Jurkat, Clone E6-1 (cell line): ENCODE measurements at regions not wholly inside any gene's neighbourhood (a gene's known extent, or its start where the extent isn't known, plus 50 kb on each side); places are given as distances from the start of the nearest gene placed in this dataset.
"Not testable (repeated sequence)": the region's sequence is repeated elsewhere in the genome, so short reads cannot be mapped to it uniquely, and the experiment has no call there.

Source experiments
- DNase-seq: peaks from one replicate; pipeline ENCODE4 v3.0.0-alpha.2; 2011; ENCODE audit warnings: low read depth, low spot score
- H3K4me3 ChIP-seq: 2 replicates; pipeline ENCODE4 v1.5.1; 2011; ENCODE audit warnings: mild to moderate bottlenecking, low read length, control low read depth, moderate library complexity

DNA sequence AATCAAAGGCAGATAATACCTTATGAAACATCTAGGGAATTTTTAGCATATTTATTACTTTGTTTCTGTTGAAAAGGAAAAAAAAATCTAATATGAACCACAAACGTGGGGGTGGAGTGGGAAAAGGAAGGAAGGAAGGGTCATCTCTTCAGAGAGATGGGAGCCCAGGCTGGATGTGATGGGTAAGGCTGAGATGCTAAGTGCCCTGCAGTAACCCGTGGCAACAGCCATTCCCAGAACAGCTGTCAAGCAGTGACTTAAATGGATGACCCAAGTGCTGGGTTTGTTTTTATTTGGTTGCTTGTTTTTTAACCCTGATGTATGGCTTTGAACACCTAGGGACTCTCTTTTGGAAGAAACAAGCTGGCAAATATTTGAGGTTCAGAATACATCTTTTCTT is 50.7 kb upstream of the KLF7 start:
- no peak overlapping the region for H3K4me3 ChIP-seq
- no peak for DNase-seq

DNA sequence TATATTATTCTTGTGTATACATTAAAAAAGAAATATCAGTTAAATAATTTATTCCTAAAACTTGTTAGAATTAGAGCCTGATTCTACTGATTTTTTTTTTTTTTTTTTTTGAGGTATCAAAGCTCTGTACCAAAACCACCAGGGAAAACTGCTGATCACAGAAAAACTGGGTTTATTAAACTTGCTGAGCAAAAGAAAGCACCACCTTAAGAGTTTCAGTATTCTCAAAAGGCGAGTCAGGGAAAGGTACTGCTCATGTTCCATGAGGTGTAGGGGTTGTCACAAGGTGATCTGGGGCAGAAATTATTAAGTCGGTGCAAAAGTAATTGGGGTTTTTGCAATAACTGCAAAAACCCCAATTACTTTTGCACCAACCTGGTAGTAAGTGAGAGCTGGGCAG is 51.7 kb upstream of the KLF7 start:
- DNase-seq, result no peak
- H3K4me3 ChIP-seq, result no peak overlapping the region

DNA sequence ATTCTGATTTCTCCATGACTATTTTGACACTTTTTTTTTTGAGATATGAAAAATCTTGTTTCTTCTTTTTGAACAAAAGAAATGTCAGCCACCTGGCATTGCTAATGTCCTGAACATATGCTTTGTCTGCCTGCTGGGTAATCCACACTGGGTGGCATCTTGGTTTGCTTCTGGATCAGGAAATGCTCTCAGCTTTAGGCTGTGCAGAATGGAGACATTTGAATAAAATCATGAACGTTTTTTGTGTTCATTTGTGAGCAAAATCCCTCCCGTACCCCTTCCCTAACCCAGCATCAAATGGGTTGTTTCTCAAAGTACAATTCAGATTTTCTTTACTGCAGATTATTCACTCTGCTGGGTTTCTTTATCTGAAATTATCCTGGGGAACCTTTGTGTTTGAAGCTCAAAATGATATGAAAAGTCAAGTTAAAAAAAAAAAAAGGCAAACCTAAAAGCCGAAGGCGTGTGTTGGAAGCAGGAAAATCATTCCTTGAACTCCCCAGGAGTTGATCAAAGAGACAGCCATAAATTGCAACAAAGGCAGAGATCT is 53.4 kb upstream of the KLF7 start:
- no peak overlapping the region for H3K4me3 ChIP-seq
- DNase-seq, result no peak

DNA sequence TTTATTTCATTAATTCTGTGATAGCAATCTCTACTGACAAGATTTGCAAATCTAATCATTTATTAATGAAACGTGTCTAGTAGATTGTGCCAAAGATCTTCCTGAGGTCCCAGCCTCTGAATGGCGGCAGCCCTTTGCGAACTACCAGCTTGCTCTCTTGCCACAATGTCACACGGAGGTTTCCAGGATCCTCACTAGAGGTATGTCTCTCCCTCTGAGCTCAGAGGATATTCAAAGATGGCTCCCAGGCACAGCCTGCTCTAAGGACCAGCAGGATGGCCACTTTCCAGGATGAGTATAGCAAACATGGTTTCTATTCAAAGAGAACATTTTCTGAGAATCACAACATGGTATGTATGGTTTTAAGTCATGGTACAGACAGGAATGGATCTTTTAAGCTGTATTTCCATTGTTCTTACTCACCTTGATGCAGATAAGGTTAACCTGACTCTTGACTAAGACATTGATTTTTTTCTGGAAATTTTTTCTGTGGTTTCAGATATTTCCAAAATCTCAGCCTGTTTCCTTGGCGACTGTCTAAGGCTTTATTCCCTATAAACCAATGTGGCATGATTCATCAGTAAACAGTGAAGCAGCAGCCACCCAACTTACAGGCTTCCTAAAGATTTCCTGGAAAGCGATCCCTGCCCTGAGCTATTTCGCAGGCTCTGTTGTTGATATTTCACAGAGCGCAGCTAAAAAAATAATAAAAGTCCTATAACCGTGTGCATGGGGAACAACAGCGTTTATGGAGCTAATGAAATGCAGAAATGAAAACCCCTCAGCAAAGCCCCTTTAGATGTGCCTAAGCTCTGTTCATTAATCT is 54.1 kb upstream of the KLF7 start:
- DNase-seq, result no peak
- no peak overlapping the region for H3K4me3 ChIP-seq

DNA sequence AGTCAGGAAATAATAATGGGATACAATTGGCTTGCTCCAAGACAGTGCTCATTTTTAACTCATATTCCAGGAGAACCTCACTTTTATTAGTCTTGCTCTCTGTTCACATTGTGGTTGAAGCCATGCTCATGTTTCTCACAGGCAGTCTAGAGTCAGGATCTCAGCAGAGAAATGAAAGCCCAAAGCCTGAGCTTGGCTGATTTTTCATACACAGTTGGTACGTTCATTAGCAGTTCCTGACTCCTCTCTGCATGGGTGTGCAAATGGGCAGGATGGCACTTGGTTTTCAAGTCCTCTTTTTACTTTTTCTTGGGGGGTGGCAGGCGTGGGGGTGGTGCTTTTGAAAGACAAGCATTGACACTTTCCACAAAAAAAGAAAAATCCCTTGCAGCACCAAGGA is 56.0 kb upstream of the KLF7 start:
- no peak overlapping the region for H3K4me3 ChIP-seq
- DNase-seq, result no peak

DNA sequence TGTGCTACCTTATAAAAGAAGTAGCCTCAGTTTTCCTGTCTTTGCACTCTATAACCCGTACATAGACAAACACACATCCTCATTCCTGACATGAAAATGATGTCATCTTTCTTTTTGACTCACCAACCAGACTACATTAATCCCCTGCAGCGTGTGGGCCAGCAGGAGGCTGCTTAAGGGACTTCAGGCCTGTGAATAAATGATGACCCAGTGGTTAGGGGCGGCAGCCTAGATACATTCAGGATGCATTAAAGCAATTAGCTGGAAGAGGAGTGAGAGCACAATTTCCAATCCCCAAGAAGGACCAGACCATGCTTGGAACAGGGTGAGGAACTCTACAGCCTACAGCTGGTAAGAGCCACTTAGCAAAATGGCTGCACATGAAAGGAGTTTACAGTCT is 57.3 kb upstream of the KLF7 start:
- H3K4me3 ChIP-seq, result no peak overlapping the region
- DNase-seq, result no peak

DNA sequence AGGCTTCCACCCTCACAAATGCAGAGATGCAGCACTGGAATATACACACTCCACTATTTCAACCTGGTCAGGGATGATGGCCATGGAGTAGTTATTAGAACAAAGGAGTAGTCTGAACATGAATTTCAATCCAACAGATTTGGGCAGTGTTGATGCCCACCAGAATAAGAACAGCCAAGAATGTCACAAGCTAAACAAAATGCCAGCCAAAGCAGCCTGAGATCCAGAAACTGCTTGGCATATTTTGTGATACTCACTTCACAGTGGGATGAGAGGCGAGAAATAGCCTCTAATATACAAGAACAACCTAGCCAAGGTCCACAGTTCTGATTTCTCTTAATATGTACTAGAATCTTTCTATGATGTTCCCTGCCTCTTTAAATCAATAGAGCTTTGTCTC is 58.6 kb upstream of the KLF7 start:
- DNase-seq, result no peak

DNA sequence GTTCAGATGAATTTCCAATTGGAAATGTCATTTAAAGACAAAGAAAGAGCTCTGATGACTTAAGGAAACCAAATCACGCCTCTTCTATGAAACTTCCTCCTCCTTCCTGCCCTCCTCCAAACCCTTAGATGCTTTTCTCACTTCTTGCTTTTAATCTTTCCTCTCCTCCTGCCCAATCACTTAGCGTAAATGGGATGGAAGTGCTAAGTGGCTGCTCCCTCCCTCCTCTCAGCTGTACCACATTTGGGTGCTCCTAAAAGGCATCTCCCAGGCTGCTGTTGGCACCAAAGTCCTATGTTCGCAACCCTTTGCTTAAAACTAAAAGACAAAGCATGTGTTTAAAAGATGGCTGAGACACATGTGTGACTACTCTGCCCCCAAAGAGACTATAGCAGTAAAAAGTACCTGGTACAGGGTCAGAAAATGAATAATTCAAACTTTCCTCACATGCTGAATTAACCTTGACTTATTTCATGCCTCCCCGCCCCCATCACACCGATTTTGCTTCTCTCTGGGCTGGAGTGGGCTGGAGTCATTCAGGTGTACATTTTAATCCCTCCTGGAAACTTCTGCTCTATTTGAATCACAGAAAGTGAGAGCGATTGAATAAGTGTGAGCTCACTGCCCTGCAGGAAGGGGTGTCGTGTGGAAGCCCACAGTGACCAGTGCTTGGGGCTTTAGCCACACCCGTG is 59.2 kb upstream of the KLF7 start:
- no peak overlapping the region for H3K4me3 ChIP-seq
- no peak for DNase-seq

More for the DNA sequence above, 58.6 kb upstream of the KLF7 start:
- H3K4me3 ChIP-seq, result no peak overlapping the region

DNA sequence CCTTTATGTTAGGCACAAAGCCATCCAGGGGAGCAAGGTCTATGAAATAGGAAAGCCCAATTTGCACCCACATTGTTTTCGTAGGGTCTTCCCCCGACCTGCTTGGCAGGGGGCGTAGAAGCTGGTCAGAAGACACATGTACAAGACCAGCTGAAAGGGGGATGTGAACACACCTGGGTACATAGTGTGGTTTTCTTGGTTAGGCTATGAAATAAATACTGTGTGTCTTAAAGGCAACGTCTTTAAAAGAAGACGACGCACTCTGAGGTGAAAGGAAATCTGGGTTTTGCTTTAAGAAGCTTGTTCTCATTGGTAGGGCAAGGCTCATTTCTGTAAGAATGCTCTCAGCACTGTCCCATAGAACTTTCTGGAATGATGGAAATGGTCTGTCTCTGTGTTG is 60.0 kb upstream of the KLF7 start:
- no peak overlapping the region for H3K4me3 ChIP-seq
- peak; percentile 56 for DNase-seq

DNA sequence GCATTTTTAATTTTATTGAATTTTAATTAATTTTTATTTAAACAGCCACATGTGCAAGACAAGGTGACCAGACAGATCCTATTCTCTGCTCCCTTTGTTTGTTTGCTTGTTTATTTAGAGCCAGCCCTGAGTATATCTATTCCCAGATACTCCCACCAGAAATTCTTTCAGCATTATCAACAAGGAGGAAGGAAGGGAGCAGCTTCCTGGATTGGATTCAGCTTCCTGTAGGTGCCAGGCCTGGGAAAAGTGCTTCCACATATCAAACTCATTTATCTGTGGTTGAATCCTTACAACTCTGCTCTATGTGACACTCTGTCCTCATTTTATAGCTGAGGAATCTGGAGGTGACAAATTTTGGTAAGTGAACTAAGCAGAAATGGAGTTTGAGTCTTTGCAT is 60.5 kb upstream of the KLF7 start:
- no peak overlapping the region for H3K4me3 ChIP-seq
- no peak for DNase-seq

DNA sequence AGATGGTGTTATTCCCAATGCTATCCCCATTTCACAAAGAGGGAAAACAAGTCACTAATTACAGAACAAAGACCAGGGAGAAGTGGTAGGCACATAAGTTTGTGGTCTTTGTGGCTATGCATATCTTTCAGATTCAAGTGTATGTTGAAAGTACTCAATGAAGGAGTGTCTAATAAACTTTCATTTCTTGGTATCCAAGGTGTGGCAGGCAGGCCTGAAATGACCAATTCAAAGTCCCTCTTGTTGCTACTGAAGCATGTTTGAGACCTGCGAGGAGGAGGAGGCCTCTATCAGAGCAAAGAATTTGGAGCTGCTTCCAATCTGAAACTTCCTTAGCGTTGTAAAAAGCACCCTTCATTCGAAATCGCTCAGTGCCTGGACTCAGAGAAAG is 60.9 kb upstream of the KLF7 start:
- DNase-seq, result no peak
- H3K4me3 ChIP-seq, result no peak overlapping the region

DNA sequence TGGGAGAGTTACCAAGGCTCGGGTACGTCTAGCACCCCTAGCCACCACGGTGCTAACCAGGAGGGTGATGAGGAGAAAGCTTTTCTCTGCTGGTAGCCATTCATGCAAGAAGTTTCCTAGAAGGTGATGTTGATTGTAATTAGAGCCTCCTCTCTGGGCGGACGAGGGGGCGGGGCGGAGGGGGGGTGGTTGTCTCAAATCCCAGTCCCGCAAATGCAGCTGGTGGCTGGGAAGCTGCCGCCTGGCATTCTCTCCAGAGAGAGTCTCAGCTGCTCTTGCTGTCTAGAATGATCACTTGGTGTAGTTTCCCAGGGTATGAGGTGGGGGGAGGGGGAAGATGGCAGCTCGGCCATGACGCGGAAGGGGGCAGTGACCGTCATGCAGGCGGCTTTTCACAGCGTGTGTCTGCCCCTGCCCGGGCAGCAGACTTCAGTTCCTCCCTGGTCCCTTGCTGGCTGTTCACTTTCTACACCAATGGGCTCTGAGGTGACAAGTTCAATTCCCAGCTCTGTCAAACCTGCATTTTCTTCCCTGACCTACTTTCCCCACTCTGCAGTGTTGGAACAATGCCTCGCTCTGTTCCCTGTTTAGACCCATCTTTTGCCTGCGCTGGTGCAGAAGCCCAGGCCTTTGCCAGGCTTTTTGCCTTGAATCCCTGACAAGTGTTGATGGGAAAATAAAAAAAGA is 61.5 kb upstream of the KLF7 start:
- DNase-seq, result no peak
- no peak overlapping the region for H3K4me3 ChIP-seq

DNA sequence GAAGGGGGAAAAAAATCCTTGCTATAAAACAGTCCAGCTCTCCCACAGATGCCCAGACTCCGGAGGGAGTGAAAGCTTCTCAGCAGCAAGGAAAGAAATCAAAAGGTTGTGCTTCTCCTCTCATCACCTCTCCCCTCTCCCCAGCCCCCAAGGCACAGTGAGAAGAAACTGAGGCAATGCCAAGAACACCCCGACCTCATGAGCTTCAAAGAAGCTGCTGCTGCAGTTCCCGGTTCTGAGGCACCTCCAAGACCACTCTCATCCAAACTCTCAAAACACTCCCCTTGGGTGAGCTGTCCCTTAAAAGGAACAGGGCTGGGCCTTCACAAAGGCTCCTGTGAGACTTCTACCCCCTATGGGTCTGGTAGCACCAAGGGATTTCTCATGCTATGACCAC is 62.0 kb upstream of the KLF7 start:
- H3K4me3 ChIP-seq, result no peak overlapping the region
- DNase-seq, result no peak

DNA sequence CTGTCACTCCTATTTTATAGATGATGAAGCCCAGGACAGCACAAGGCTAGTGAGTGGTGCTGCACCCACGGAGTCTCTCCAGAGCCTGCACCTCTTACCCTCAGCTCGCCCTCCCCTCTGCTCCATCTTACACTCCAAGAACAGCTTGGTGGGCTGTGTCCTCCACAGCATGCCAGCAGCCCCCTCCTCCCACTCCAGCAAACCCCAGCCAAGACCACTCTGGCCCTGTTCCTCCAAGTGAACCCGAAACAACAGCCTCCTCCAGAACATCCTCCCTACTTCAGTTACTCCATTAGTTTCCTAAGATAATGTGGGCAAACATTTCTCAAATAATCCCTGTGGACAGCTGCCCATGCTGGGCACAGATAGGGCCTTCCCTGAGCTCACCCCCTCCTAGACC is 62.7 kb upstream of the KLF7 start:
- DNase-seq, result no peak

DNA sequence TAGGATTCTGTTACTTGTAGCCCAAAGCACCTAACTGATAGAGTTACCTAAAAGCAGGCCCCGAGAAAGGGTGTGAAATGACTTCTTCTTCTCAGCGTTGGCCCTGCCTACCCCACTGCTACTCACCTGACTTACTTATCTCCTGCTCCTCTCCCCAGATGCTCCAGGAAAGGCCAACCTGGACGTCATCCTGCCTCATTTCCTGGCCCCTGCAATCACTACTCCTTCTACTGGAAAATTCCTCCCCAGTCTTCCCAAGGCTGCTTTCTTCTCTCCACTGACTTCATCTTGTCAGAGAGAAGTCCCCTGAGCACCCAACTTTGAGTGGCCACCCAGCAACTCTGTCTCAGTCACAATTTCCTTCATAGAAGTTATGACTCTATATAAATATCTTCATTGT is 63.4 kb upstream of the KLF7 start:
- DNase-seq, result no peak
- H3K4me3 ChIP-seq, result no peak overlapping the region

More for the DNA sequence above, 62.7 kb upstream of the KLF7 start:
- H3K4me3 ChIP-seq, result no peak overlapping the region

DNA sequence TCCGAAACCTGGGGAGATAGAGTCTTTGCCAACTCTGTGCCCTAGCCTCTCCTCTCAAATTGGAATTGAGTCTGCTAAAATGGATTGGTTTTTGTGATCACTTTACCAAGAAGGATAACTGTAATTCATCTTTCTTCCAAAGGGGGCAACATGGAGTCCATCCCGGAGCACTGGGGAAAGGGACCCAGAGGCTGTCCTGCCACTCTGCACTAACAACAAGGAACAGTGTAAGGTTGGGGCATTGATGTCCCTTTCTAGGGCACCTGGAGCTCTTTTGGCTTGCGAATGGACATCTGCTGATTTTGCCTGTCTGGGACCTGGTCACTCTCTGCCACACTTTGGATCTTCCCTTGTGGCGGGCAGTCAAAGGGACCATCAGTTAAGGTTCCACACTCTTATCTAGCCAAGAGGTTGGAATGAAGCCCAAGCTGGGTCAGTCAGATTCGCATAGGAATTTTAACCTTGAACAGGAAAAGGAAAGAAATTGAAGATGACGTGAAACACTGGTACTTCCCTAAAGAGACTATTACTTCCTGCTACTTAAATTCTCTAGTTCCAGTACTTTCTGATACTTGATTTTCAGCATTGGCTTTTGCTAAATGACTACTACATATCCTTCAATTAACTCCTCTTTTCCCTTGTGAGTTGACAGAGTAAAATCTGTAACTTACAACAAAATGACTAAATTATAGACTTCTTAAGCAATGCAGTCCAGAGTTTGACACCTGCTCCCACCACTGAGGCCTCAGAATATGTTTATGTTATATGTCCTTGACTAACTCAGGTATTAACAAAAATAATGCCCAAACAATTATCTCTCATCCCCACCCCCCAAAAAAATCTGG is 64.7 kb upstream of the KLF7 start:
- H3K4me3 ChIP-seq, result no peak overlapping the region
- DNase-seq, result peak; percentile 19

DNA sequence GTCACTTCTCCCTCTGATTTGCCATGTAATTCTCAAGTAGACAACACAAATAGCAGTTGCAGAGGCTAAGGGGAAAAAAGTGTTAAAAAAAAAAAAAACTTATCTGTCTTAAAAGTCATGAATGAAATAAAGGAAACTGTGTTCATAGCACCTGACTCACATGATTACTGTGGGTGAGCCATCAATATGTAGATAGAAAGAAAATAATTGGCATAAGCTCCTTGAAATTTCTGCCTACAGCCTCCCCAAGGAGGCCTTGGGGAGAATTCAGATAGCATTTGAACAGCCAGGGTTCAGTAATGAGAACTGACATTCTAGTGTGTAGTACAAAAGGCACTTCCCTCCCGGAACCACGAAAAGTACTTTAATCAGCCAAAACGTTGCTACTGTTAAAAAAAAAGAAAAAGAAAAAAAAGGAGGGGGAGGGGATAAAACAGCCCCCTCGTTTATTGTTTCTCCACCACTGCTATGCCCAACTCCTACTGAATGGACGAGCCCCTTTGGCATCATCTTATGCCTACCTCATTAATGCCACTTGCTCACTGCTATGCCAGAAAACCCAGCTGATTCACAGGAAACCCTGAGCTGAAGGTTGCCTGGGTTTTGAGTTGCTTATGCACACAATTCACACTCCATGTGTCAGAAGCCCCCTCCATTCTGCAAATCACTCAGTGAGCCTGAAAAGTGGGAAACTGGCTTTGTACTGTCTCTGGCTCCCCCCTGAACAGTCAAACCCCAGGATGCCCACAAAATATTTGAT is 65.5 kb upstream of the KLF7 start:
- no peak overlapping the region for H3K4me3 ChIP-seq
- no peak for DNase-seq

DNA sequence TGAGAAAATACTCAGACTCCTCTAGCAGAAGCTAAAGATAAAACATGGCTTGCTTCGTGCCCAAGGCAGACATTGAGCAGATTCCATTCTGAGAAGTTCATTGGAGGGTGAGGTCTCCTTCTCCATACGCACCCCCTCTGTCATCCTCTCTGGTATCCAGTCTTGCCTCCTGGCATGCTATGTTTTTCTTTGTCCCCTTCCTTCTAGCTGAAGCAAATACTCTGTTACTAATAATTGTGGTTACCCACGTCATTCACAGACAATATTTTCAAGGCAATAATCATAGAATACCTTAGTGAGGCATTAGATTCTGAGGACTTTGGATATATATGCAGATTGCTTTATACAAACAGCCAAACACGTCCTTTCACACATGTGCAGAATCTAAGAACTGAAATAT is 66.2 kb upstream of the KLF7 start:
- DNase-seq, result no peak

DNA sequence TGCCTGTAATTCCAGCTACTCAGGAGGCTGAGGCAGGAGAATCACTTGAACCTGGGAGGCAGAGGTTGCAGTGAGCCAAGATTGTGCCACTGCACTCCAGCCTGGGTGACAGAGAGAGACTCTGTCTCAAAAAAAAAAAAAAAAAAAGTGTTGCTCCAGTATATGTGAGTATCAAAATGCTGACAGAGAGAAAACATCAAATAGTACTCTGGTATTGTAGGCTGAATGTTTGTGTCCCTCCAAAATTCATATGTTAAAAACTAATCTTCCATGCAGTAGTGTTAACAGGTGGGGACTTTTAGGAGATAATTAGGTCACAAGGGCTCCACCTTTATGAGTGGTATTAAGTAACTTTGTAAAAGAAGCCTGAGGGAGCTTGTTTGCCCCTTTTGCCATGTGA is 67.4 kb upstream of the KLF7 start:
- H3K4me3 ChIP-seq, DNase-seq: not testable (repeated sequence)

More for the DNA sequence above, 66.2 kb upstream of the KLF7 start:
- H3K4me3 ChIP-seq, result no peak overlapping the region
